Vagina (tissue), 2 donors: ENCODE measurements at regions not wholly inside any gene's neighbourhood (a gene's known extent, or its start where the extent isn't known, plus 50 kb on each side); places are given as distances from the start of the nearest gene placed in this dataset.
"Not testable (repeated sequence)": the region's sequence is repeated elsewhere in the genome, so short reads cannot be mapped to it uniquely, and the experiment has no call there.

Source experiments
- CTCF ChIP-seq, 3 experiments: fragments of 450-650 bp in 2 of 3; fragments of 200-600 bp in 1 of 3; sonication (generic) in 1 of 3; IDR thresholded peaks; one replicate each; pipeline ENCODE4 v1.5.1; 2017 to 2019; ENCODE audit warnings: antibody characterized with exemption in 3 of 3, mild to moderate bottlenecking in 2 of 3, moderate library complexity in 2 of 3
- POLR2A ChIP-seq, 2 donors: fragments of 450-650 bp; IDR thresholded peaks; one replicate each; pipeline ENCODE4 v1.6.1; 2017; ENCODE audit warnings: antibody characterized with exemption in 2 of 2, mild to moderate bottlenecking in 2 of 2, moderate library complexity in 2 of 2
- POLR2AphosphoS5 ChIP-seq, 2 donors: sonication (generic); formaldehyde crosslinking; IDR thresholded peaks; one replicate each; pipeline ENCODE4 v1.9.0; 2017; ENCODE audit warnings: antibody characterized with exemption in 2 of 2, mild to moderate bottlenecking in 2 of 2, low read depth in 1 of 2; ENCODE audit not compliant: insufficient read depth in 1 of 2

- TF ChIP-seq CTCF (IDR thresholded peaks at IDR 0.05); POLR2A (IDR thresholded peaks at IDR 0.05); POLR2AphosphoS5 (IDR thresholded peaks at IDR 0.05; ENCODE audit: insufficient read depth in 1 of 2, low read depth in 1 of 2): not testable (repeated sequence)
Measured at GRCh38 chr5:92823551-92823950, 757.5 kb downstream of the NR2F1-AS1 start.
